Activated CD8-positive, alpha-beta T cell treated with anti-CD3 and anti-CD28 coated beads for 36 hours (primary cell): ENCODE measurements at regions not wholly inside any gene's neighbourhood (a gene's known extent, or its start where the extent isn't known, plus 50 kb on each side); places are given as distances from the start of the nearest gene placed in this dataset.
"Not testable (repeated sequence)": the region's sequence is repeated elsewhere in the genome, so short reads cannot be mapped to it uniquely, and the experiment has no call there.

Experiments
- ATAC-seq: fragments of 200-7000 bp; cut with Tn5 transposase; one replicate; pipeline ENCODE4 v1.10.0; 2021; ENCODE audit warnings: mild to moderate bottlenecking, moderate library complexity
- CTCF ChIA-PET: fragments of 350-600 bp; sonication (Branson Sonifier 250); formaldehyde crosslinking; loops from one replicate; lab custom pipeline; 2021; ENCODE audit warnings: antibody characterized with exemption; lab: Charles Lee
- POLR2A ChIA-PET: fragments of 350-600 bp; sonication (Branson Sonifier 250); formaldehyde crosslinking; loops from one replicate; lab custom pipeline; 2021; ENCODE audit warnings: antibody characterized with exemption; lab: Charles Lee
- DNase-seq: peaks from one replicate; pipeline ENCODE4 v3.0.0-alpha.2; 2020
- H3K27ac Mint-ChIP-seq: one replicate; pipeline ENCODE4 v1.8.0; 2021; ENCODE audit warnings: mild to moderate bottlenecking, mixed read lengths
- H3K27me3 Mint-ChIP-seq: one replicate; pipeline ENCODE4 v1.8.0; 2021; ENCODE audit warnings: mixed read lengths
- H3K36me3 Mint-ChIP-seq: one replicate; pipeline ENCODE4 v1.8.0; 2021; ENCODE audit warnings: low read depth, mixed read lengths
- H3K4me1 Mint-ChIP-seq: one replicate; pipeline ENCODE4 v1.8.0; 2021; ENCODE audit warnings: low read depth, mixed read lengths
- H3K4me3 Mint-ChIP-seq: one replicate; pipeline ENCODE4 v1.8.0; 2021; ENCODE audit warnings: mild to moderate bottlenecking, moderate library complexity, mixed read lengths
- H3K9me3 Mint-ChIP-seq: one replicate; pipeline ENCODE4 v1.8.0; 2021; ENCODE audit warnings: mixed read lengths
- CTCF ChIP-seq: fragments of 200-600 bp; IDR thresholded peaks from one replicate; pipeline ENCODE4 v1.8.0; 2022; ENCODE audit warnings: antibody characterized with exemption, mild to moderate bottlenecking
- intact Hi-C: fragments of 100-400 bp; cut with micrococcal nuclease; formaldehyde crosslinking; loops from one replicate; pipeline ENCODE4 v1.10.0; 2022

GRCh38 chr2:167818521-167818920, 428.9 kb downstream of the STK39 start:
- no peak overlapping the region for H3K4me3 Mint-ChIP-seq
- ATAC-seq (no peak), DNase-seq (no peak)
- no peaks in the 10 kb centered on the region for H3K9me3 Mint-ChIP-seq
- POLR2A ChIA-PET = no interaction called here
- H3K4me1 Mint-ChIP-seq = no peaks in the 10 kb centered on the region
- H3K27me3 Mint-ChIP-seq = peaks cover 2% of the 10 kb centered on the region
- intact Hi-C loops = no loop called here
- no peaks in the 10 kb centered on the region for H3K36me3 Mint-ChIP-seq
- H3K27ac Mint-ChIP-seq = no peak overlapping the region
- CTCF ChIA-PET = no interaction called here
- TF ChIP-seq CTCF = no peak

DNA sequence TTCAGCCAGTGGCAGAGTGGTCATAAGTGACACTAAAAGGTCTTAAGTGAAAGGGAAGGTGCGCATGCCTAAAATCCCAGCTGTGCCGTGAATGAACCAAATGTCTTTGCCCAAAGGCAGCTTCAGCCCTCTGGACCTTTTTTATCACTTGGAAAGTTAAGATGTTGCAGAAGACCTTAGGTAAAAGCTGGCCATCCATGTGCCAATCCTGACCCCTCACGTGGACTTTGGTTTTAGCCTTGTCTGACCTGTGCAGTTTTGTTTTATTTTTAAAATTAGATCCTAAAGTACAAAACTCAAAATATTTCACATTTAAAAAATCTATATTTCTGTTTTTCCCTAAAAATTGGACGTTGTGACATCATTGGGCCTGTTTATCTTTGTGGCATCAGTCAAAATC, 429.5 kb downstream of the STK39 start:
- no peak for TF ChIP-seq CTCF

DNA sequence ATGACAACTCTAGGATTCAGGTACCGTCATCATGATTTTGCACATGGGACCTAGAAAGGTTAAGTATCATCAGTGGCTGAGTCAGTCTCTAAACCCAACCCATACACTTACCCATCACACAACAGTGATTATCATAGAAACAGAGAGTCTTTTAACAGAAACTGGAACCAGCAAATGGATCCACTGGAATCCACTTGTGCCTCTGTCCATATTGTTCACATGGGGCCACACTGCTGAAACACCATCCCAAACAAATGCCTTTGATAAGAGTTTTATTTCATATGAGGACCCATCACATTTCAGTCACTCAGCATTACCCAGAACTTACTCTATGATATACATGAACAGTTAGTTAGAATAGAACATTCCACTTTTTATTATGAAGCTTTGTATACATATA, 430.0 kb downstream of the STK39 start:
- DNase-seq = no peak
- ATAC-seq = no peak
- TF ChIP-seq CTCF = no peak
- POLR2A ChIA-PET = no interaction called here
- CTCF ChIA-PET = no interaction called here
- H3K4me1 Mint-ChIP-seq = no peaks in the 10 kb centered on the region
- H3K36me3 Mint-ChIP-seq = no peaks in the 10 kb centered on the region
- peaks cover 4% of the 10 kb centered on the region for H3K27me3 Mint-ChIP-seq
- intact Hi-C loops = no loop called here
- no peak overlapping the region for H3K27ac Mint-ChIP-seq
- H3K9me3 Mint-ChIP-seq = no peaks in the 10 kb centered on the region
- H3K4me3 Mint-ChIP-seq = no peak overlapping the region

More for the DNA sequence above, 429.5 kb downstream of the STK39 start:
- CTCF ChIA-PET = no interaction called here
- H3K4me3 Mint-ChIP-seq = no peak overlapping the region
- ATAC-seq (no peak), DNase-seq (no peak)
- H3K4me1 Mint-ChIP-seq = no peaks in the 10 kb centered on the region
- no peaks in the 10 kb centered on the region for H3K9me3 Mint-ChIP-seq
- peaks cover 2% of the 10 kb centered on the region for H3K27me3 Mint-ChIP-seq
- H3K36me3 Mint-ChIP-seq = no peaks in the 10 kb centered on the region
- intact Hi-C loops = no loop called here
- POLR2A ChIA-PET = no interaction called here
- no peak overlapping the region for H3K27ac Mint-ChIP-seq

DNA sequence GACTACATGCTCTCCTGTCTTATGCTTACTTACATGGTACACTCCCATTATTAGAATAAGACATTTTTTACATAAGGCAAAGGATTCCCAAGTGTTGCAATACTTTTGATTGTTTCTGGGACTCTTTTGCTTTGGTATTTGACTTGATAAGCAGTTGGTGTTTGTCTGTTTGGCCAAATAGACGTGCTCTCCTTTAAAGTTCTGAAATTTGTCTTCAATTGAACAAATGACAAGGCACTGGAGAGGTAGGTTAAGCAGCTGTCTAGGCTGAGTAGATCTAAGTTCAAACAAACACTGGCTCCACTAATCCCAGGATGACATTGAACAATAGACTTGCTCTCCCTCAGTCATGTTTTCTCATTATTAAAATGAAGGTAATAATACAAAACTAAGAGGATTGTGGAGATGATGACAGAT, 430.5 kb downstream of the STK39 start:
- no peaks in the 10 kb centered on the region for H3K36me3 Mint-ChIP-seq
- ChIA-PET CTCF (no interaction called here), POLR2A (no interaction called here)
- H3K9me3 Mint-ChIP-seq = no peaks in the 10 kb centered on the region
- intact Hi-C loops = no loop called here
- no peak overlapping the region for H3K27ac Mint-ChIP-seq
- no peak for DNase-seq
- H3K27me3 Mint-ChIP-seq = peaks cover 4% of the 10 kb centered on the region
- TF ChIP-seq CTCF = no peak
- no peak overlapping the region for H3K4me3 Mint-ChIP-seq
- no peak for ATAC-seq
- H3K4me1 Mint-ChIP-seq = no peaks in the 10 kb centered on the region

GRCh38 chr2:167814881-167815718, 432.3 kb downstream of the STK39 start:
- CTCF ChIA-PET = interaction anchor here (1.2 kb wide), 1 partner anchor 303 kb away, joined by 3 read pairs; no protein-coding TSS in a partner anchor
- Mint-ChIP-seq H3K4me3 (no peak overlapping the region), H3K9me3 (no peaks in the 10 kb centered on the region), H3K27me3 (peaks cover 11% of the 10 kb centered on the region), H3K27ac (no peak overlapping the region), H3K4me1 (no peaks in the 10 kb centered on the region), H3K36me3 (no peaks in the 10 kb centered on the region)
- ATAC-seq (no peak), DNase-seq (no peak)
- TF ChIP-seq CTCF = no peak
- intact Hi-C loops = no loop called here
- POLR2A ChIA-PET = no interaction called here

GRCh38 chr2:167814482-167814880, 432.9 kb downstream of the STK39 start:
- DNase-seq = not testable (repeated sequence)

GRCh38 chr2:167809799-167810198, 437.6 kb downstream of the STK39 start:
- H3K36me3 Mint-ChIP-seq, H3K4me3 Mint-ChIP-seq, intact Hi-C loops, POLR2A ChIA-PET, DNase-seq, H3K9me3 Mint-ChIP-seq, CTCF ChIA-PET, H3K27me3 Mint-ChIP-seq, ATAC-seq, H3K4me1 Mint-ChIP-seq, H3K27ac Mint-ChIP-seq: not testable (repeated sequence)

More at GRCh38 chr2:167814482-167814880, 432.9 kb downstream of the STK39 start:
- H3K27ac Mint-ChIP-seq, POLR2A ChIA-PET, H3K4me1 Mint-ChIP-seq, intact Hi-C loops, H3K4me3 Mint-ChIP-seq, H3K9me3 Mint-ChIP-seq, H3K27me3 Mint-ChIP-seq, H3K36me3 Mint-ChIP-seq, CTCF ChIA-PET, ATAC-seq: not testable (repeated sequence)
